ENCODE measurements at regions not wholly inside any gene's neighbourhood (a gene's known extent, or its start where the extent isn't known, plus 50 kb on each side); places are given as distances from the start of the nearest gene placed in this dataset.

GRCh38 chr2:79359419-79359818 is 153.4 kb upstream of the CTNNA2 start:
- H3K27ac ChIP-seq (ENCODE audit: low read depth in 1 of 2, low read length in 2 of 2), result no peak overlapping the region
- peaks cover 0 to 2% (median 0%) of the 10 kb centered on the region in 4 donors for H3K9me3 ChIP-seq (ENCODE audit: control insufficient read depth in 4 of 4, low read length in 3 of 4)
- TF ChIP-seq SP1 (IDR thresholded peaks at IDR 0.05) (no peak), CTCF (IDR thresholded peaks at IDR 0.05; ENCODE audit: low read depth, low read length, missing input control) (no peak), NR2F2 (IDR thresholded peaks at IDR 0.05) (no peak), FOXA1 (IDR thresholded peaks at IDR 0.05) (no peak), TAF1 (conservative IDR thresholded peaks at IDR 0.05) (no peak), YY1 (IDR thresholded peaks at IDR 0.05) (no peak), HNF4G (IDR thresholded peaks at IDR 0.05) (no peak), REST (IDR thresholded peaks at IDR 0.05) (no peak), ATF3 (IDR thresholded peaks at IDR 0.05) (no peak), JUND (IDR thresholded peaks at IDR 0.05) (no peak), GABPA (IDR thresholded peaks at IDR 0.05 in 1 of 2, conservative IDR thresholded peaks at IDR 0.05 in 1 of 2) (no peak), EGR1 (IDR thresholded peaks at IDR 0.05; ENCODE audit: low read depth in 2 of 2) (no peak), FOXA2 (IDR thresholded peaks at IDR 0.05) (no peak), RAD21 (IDR thresholded peaks at IDR 0.05) (no peak)
- H3K27me3 ChIP-seq (ENCODE audit: control insufficient read depth in 4 of 4, insufficient read depth in 4 of 4, low read length in 3 of 4), result no peaks in the 10 kb centered on the region
- no peak overlapping the region for H3K9ac ChIP-seq (ENCODE audit: low read depth in 1 of 2, low read length in 2 of 2)
- 43% methylated on average over 2 of the region's 2 CpGs for whole genome bisulfite sequencing
- DNase-seq (ENCODE audit: low spot score), result no peak
- no peaks in the 10 kb centered on the region for H3K4me1 ChIP-seq (ENCODE audit: control insufficient read depth in 4 of 4, insufficient read depth in 4 of 4, low read length in 3 of 4)
- H3K36me3 ChIP-seq (ENCODE audit: control insufficient read depth in 4 of 4, insufficient read depth in 3 of 4, low read depth in 1 of 4, low read length in 3 of 4), result no peaks in the 10 kb centered on the region
- H3K4me3 ChIP-seq (ENCODE audit: low read depth in 1 of 3, low read length in 3 of 3), result no peak overlapping the region

- no peak for TF ChIP-seq JUND (IDR thresholded peaks at IDR 0.05)
- TF ChIP-seq NR2F2 (IDR thresholded peaks at IDR 0.05), result no peak
- TF ChIP-seq ATF3 (IDR thresholded peaks at IDR 0.05), result no peak
- TF ChIP-seq EGR1 (IDR thresholded peaks at IDR 0.05; ENCODE audit: low read depth in 2 of 2), result no peak
- TF ChIP-seq TAF1 (conservative IDR thresholded peaks at IDR 0.05), result no peak
- TF ChIP-seq FOXA1 (IDR thresholded peaks at IDR 0.05), result no peak
- TF ChIP-seq RXRA (IDR thresholded peaks at IDR 0.05), result no peak
- TF ChIP-seq ZBTB33 (IDR thresholded peaks at IDR 0.05), result no peak
- no peak for TF ChIP-seq GABPA (IDR thresholded peaks at IDR 0.05 in 1 of 2, conservative IDR thresholded peaks at IDR 0.05 in 1 of 2)
- no peak for TF ChIP-seq CTCF (IDR thresholded peaks at IDR 0.05; ENCODE audit: low read depth, low read length, missing input control)
- TF ChIP-seq RAD21 (IDR thresholded peaks at IDR 0.05), result no peak
- Histone ChIP-seq H3K9ac (ENCODE audit: low read depth in 1 of 2, low read length in 2 of 2) (no peak overlapping the region), H3K4me1 (ENCODE audit: control insufficient read depth in 4 of 4, insufficient read depth in 4 of 4, low read length in 3 of 4) (no peaks in the 10 kb centered on the region), H3K4me3 (ENCODE audit: low read depth in 1 of 3, low read length in 3 of 3) (no peak overlapping the region), H3K27me3 (ENCODE audit: control insufficient read depth in 4 of 4, insufficient read depth in 4 of 4, low read length in 3 of 4) (no peaks in the 10 kb centered on the region), H3K27ac (ENCODE audit: low read depth in 1 of 2, low read length in 2 of 2) (no peak overlapping the region), H3K9me3 (ENCODE audit: control insufficient read depth in 4 of 4, low read length in 3 of 4) (peaks cover 0 to 2% (median under 1%) of the 10 kb centered on the region in 4 donors), H3K36me3 (ENCODE audit: control insufficient read depth in 4 of 4, insufficient read depth in 3 of 4, low read depth in 1 of 4, low read length in 3 of 4) (no peaks in the 10 kb centered on the region)
- WGBS, result 51% methylated on average over 1 of the region's 1 CpG
- DNase-seq (ENCODE audit: low spot score), result no peak
Observed at GRCh38 chr2:79355569-79355968, 157.3 kb upstream of the CTNNA2 start.
